HT-29 (cell line): ENCODE measurements at regions not wholly inside any gene's neighbourhood (a gene's known extent, or its start where the extent isn't known, plus 50 kb on each side); places are given as distances from the start of the nearest gene placed in this dataset.
"Not testable (repeated sequence)": the region's sequence is repeated elsewhere in the genome, so short reads cannot be mapped to it uniquely, and the experiment has no call there.

Experiments
- DNase-seq: peaks from one replicate; pipeline ENCODE4 v3.0.0-alpha.2; 2015; ENCODE audit warnings: low spot score

- DNase-seq: no peak
Observed at GRCh38 chr10:22824984-22825383, 102.9 kb upstream of the ARMC3 start.

DNA sequence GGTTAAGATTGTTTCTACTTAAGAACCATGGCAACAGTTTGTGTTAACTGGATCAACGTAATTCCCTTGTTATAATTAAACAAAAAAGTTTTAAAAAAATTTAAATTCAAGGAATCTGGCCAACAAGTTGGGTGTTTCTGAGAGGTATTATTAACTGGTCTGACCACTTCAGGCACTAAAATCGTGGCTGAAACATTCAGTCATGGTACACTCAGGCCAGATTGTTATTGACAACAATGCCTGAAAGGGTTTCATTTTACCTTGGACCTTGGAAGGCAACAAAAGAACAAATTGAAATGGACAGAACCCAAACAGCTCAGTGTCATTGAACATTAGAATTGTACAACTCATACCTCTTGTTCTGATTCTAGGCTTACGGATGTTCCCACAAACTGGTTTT, 103.3 kb upstream of the ARMC3 start:
- DNase-seq: no peak

- DNase-seq: peak; percentile 85
Observed at GRCh38 chr10:22823109-22823508, 104.7 kb upstream of the ARMC3 start.

- DNase-seq: not testable (repeated sequence)
Observed at GRCh38 chr10:22821921-22822320, 105.9 kb upstream of the ARMC3 start.

DNA sequence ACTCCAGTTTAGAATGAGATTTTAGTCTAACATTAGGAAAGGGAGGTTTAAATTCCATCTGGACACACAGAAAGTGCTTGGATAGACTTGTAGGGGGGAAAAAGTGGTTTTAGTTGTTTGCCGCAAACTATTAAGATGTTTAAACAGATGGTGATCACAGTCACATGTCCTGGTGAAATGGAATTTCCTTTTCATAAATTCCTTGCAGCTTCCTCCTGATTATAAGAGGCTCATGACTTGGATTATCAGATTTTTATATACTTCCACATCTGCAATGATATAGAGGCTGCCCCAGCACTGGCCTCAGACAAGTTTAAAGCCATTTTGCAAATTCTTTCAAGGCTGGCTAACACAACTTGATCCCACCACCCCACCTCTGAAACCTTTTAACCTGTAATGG, 106.4 kb upstream of the ARMC3 start:
- no peak for DNase-seq

GRCh38 chr10:22816298-22816653, 101.9 kb upstream of the PIP4K2A start:
- DNase-seq: peak; percentile 32

DNA sequence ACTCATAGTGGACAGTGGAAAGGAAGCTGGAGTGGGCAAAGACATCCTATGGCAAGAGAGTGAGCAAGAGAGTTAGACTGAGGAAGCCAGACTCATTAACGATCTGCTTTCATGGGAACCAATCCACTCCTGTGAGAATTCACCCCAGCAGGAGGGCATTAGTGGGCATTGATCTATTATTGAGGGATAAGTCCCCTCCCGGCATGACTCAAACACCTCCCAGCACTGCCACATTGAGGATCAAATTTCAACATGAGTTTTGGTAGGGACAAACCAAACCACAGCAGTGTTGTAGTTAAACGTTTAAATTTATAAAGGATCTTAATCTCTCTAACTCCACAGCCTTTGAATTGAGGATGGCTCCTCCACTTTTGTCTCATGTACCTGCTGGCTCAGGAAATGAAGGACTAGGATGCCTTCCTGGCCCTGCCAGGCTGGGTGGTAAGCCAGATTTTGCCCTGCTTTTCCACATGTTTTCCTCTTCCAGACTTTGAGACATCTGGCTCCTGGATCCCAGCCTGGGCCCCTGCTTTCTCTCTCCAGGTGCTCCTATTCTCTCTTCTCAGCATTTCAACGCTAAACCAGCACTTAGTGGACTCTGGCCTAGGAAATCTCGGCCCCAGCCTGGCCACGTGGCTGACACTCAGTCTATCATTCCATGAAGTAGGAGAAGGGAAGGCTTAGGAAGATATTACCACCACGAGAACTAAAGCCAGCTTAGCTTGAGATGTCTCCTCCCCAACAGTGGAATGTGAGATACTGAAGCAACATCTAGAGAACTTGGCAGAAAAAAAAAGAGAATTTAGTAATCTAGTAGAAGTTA, 96.5 kb upstream of the PIP4K2A start:
- DNase-seq: no peak

DNA sequence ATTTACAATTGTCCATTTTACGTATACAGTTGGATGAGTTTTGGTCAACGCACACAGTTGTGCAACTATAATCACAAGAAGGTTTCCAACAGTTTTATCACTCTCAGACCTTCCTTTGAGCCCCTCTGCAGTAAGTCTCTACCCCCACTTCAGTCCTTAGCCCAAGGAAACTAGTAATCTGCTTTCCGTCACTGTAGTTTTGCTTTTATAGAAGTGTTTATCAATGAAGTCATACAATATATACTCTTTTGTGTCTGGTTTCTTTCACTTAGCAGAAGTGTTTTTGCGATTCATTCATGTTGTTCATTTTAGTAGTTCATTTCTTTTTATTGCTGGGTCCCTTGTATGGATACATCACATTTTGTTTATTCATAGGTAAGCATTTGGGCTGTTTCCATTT, 92.9 kb upstream of the PIP4K2A start:
- DNase-seq: no peak

DNA sequence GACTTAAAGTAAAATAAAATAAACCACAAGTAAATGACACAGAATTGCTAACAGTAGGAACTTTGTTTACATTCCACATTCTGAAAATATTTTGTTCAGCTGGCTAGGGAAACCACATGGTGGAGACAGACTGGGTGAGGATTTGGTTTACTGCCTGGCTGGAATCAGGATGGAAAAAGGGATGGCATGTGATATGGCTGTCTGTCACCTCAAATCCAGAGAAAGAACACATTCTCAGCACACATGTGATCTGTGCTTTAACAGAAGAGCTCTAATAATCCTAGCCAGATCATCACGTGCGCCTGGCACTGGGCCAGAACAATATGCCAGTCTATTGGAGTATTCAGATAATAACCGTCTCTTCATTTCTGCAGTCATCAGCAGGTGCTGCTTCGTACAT, 90.9 kb upstream of the PIP4K2A start:
- peak; percentile 1 for DNase-seq

- DNase-seq: no peak
Observed at GRCh38 chr10:22803261-22803885, 89.0 kb upstream of the PIP4K2A start.

DNA sequence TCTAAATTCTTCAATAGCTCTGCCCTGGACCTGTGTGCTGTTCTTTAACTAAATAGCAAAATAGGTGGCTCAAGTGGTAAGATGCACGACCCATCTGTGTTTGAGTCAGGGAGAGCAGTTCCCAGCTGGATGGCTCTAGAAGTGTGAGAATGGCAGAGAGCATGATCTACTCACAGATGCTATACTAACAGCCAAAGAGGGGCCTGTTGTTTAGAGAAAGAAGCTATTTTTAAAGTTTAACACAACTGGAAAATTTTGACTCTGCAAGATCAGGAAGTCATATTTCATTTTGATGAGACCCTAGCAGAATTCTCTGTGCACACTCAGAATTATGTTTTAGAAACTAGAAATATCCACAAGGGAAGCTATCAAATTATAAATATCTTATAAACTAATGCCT, 87.4 kb upstream of the PIP4K2A start:
- no peak for DNase-seq

GRCh38 chr10:22797796-22798195, 83.4 kb upstream of the PIP4K2A start:
- not testable (repeated sequence) for DNase-seq

DNA sequence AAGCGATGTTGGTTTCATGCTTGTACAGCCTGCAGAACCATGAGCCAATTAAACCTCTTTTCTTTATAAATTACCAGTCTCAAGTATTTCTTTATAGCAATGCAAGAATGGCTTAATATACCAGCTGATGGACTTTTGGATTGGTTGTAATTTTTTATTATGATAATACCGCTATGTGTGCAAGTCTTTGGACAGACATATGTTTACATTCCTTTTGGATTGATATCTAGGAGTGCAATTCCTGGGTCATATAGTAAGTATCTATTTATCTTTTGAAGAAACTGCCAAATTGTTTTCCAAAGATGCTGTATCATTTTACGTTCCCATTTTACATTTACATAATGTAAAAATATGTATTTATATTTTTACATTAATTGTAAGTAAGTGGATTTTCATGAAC, 81.2 kb upstream of the PIP4K2A start:
- no peak for DNase-seq

DNA sequence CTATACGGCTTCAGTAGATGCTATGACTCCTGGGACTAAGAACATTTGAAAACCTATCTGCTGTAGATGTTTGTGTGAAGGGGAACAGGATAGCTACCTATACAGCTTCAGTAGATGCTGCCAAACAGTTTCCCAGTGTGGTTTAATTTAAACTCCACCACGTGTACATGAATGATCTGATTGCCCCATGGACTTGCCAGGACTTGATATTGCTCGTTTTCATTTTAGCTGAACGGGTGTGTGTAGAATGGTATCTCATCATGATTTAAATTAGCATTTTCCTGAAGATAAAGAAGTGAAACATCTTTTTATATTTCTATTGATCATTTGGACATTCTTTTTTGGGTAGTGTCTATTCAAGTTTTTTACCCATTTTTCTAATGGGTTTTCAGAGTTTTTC, 77.8 kb upstream of the PIP4K2A start:
- DNase-seq: no peak

GRCh38 chr10:22791665-22792064, 77.3 kb upstream of the PIP4K2A start:
- no peak for DNase-seq

DNA sequence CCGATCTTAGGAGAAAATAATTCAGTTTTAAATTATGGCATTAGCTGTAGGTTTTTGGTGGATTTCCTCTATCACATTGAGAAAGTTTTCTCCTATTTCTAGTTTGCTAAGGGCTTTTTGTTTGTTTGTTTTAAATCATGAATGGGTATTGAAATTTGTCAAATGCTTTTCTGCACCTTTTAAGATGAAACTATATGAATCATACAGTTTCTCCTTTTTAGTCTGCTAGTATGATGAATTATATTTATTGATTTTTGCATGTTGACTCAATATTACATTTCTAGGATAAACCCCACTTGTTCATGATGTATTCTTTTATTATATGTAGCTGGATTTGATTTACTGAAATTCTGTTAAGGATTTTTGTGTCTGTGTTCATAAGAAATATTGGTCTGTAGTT, 70.3 kb upstream of the PIP4K2A start:
- no peak for DNase-seq

- DNase-seq: no peak
Observed at GRCh38 chr10:22783807-22784206, 69.4 kb upstream of the PIP4K2A start.

GRCh38 chr10:22780474-22780885, 66.1 kb upstream of the PIP4K2A start:
- DNase-seq: no peak

DNA sequence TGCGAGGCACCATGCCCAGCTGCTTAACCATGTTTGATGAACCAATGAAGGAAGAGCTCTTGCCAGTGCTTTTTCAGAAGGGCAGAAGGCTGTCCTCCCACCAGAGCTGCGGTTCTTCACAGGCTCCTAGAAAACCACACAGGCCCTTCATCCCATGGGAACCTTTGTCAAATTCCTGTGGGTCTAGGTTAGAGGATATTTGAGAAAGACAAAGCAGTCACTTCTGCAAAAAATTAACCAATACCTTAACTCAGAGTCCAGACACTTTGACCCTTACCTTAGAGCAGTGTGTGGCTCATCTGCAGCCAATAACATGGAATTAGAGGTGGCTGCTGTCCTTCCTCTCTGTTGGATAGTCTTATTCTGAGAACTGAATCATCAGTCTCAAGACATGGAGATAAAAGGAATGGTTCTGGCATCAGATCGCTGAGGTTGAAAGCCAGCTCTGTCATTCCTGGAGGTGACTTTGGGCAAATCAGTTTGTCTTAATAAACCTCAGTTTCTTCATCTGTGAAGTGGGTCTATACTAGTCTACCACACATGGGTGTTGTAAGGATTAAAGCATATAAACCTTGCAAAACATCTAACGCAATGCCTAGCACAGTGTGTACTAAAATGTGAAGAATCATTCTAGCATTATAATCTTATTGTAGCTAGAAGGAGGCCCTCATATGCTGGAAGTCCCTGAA, 65.1 kb upstream of the PIP4K2A start:
- no peak for DNase-seq

DNA sequence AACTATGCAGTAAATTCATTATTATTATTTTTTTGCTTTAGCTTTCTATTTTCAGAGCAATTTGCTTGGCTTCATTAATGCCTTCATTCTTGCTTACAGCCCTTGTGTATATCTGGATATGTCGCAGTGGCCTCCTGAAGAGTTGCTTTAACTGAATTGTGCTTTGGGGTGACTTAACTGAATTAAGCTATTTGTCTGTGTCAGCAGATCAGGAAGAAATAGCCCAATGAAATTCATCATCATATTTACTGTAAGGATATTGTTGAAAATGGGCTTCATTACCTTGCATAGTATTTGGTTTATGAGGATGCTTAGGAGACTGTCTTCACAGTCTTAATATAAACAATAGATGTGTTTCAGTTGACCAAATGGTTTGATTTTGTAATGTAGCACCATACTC, 59.7 kb upstream of the PIP4K2A start:
- DNase-seq: no peak

DNA sequence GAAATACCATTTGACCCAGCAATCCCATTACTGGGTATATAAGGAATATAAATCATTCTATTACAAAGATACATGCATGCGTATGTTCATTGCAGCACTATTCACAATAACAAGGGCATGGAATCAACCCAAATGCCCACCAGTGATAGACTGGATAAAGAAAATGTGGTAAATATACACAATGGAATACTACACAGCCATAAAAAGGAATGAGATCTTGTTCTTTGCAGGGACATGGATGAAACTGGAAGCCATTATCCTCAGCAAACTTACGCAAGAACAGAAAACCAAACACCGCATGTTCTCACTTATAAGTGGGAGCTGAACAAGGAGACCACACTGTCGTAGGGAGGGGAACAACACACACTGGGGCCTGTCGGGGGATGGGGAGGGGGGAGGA, 57.3 kb upstream of the PIP4K2A start:
- not testable (repeated sequence) for DNase-seq

- DNase-seq: no peak
Observed at GRCh38 chr10:22770270-22770669, 55.9 kb upstream of the PIP4K2A start.

DNA sequence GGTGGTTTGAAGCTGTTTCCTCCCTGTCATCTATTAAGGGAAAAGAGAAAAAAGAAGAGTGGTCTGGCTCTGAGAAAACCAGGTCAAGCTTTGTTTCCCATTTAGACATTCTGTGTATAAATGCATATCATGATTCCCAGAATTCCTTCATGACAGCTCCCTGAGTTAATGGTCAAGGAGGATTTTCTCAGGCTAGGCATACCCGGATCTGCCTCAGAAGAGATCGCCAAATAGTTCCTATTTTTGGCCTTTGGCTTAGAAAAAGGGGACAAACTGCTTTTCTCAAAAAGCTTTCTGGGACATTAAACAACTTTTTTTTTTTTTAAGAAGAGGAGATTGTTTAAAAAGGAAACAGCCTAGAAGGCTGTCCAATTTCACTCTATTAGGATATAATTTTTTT, 53.5 kb upstream of the PIP4K2A start:
- no peak for DNase-seq
